HepG2 (cell line): ENCODE measurements at regions not wholly inside any gene's neighbourhood (a gene's known extent, or its start where the extent isn't known, plus 50 kb on each side); places are given as distances from the start of the nearest gene placed in this dataset.

Experiments
- FOSL1 ChIP-seq: sonication (generic); formaldehyde crosslinking; IDR thresholded peaks from 2 replicates; pipeline ENCODE4 v1.9.0; 2021; ENCODE audit warnings: missing genetic modification reagents, borderline replicate concordance
- GPBP1L1 ChIP-seq: sonication (generic); formaldehyde crosslinking; IDR thresholded peaks from 2 replicates; pipeline ENCODE4 v1.5.0; 2020; ENCODE audit warnings: mild to moderate bottlenecking, missing genetic modification reagents
- MXD4 ChIP-seq: IDR thresholded peaks from 2 replicates; pipeline ENCODE4 v1.6.1; 2016; ENCODE audit warnings: mild to moderate bottlenecking, missing biosample characterization, missing genetic modification reagents
- PATZ1 ChIP-seq: sonication (generic); formaldehyde crosslinking; IDR thresholded peaks from 2 replicates; pipeline ENCODE4 v1.4.0; 2020; ENCODE audit warnings: missing genetic modification reagents
- SATB2 ChIP-seq: sonication (generic); formaldehyde crosslinking; IDR thresholded peaks from 2 replicates; pipeline ENCODE4 v1.5.0; 2020; ENCODE audit warnings: missing genetic modification reagents
- TIGD3 ChIP-seq: sonication (generic); formaldehyde crosslinking; IDR thresholded peaks from 2 replicates; pipeline ENCODE4 v1.5.1; 2020; ENCODE audit warnings: mild to moderate bottlenecking, missing genetic modification reagents, borderline replicate concordance
- ZNF646 ChIP-seq: sonication (generic); formaldehyde crosslinking; IDR thresholded peaks from 2 replicates; pipeline ENCODE4 v1.9.0; 2021; ENCODE audit warnings: mild to moderate bottlenecking, missing genetic modification reagents
- ZNF775 ChIP-seq: sonication (generic); formaldehyde crosslinking; IDR thresholded peaks from 2 replicates; pipeline ENCODE4 v1.4.0; 2020; ENCODE audit warnings: missing genetic modification reagents, mild to moderate bottlenecking, moderate library complexity, borderline replicate concordance

GRCh38 chr1:157237522-157237921 is 99.3 kb upstream of the ETV3 start (continued):
- TF ChIP-seq ZNF646 (CRISPR knock-in tag) (no peak), TIGD3 (CRISPR knock-in tag) (no peak), MXD4 (CRISPR knock-in tag) (no peak), GPBP1L1 (CRISPR knock-in tag) (no peak), FOSL1 (CRISPR knock-in tag) (no peak), PATZ1 (CRISPR knock-in tag) (no peak), ZNF775 (CRISPR knock-in tag) (no peak), SATB2 (CRISPR knock-in tag) (no peak)
